OCI-LY7 (cell line): ENCODE measurements at regions not wholly inside any gene's neighbourhood (a gene's known extent, or its start where the extent isn't known, plus 50 kb on each side); places are given as distances from the start of the nearest gene placed in this dataset.

ENCODE experiments used
- CTCF ChIP-seq: fragments of 200-600 bp; sonication (generic); conservative IDR thresholded peaks from 2 replicates; pipeline ENCODE4 v1.5.1; 2014; ENCODE audit warnings: mild to moderate bottlenecking, antibody characterized with exemption, low read length, moderate library complexity, mixed read lengths
- EZH2phosphoT487 ChIP-seq: fragments of 200-600 bp; sonication (generic); IDR thresholded peaks from 2 replicates; pipeline ENCODE4 v1.6.1; 2018; ENCODE audit warnings: low read depth, borderline replicate concordance, mild to moderate bottlenecking, mixed run types, antibody characterized with exemption, low read length, moderate library complexity, mixed read lengths

- TF ChIP-seq CTCF (no peak), EZH2phosphoT487 (no peak)
Observed at GRCh38 chr13:107434347-107434746, 781.0 kb downstream of the LIG4 start.
